Astrocyte (in vitro differentiated cells and primary cell): ENCODE measurements at regions not wholly inside any gene's neighbourhood (a gene's known extent, or its start where the extent isn't known, plus 50 kb on each side); places are given as distances from the start of the nearest gene placed in this dataset.

Experiments used
- EZH2 ChIP-seq: IDR thresholded peaks from 2 replicates; pipeline ENCODE4 v1.6.1; 2012; ENCODE audit warnings: mild to moderate bottlenecking, low read length, inconsistent platforms; ENCODE audit not compliant: insufficient read depth
- TF ChIP-seq, protein P1 (sequence below): IDR thresholded peaks from 2 replicates; pipeline ENCODE4 v1.5.1; 2011; ENCODE audit warnings: low read depth, mild to moderate bottlenecking, inconsistent platforms, low read length, moderate library complexity; ENCODE audit not compliant: insufficient read depth

DNA sequence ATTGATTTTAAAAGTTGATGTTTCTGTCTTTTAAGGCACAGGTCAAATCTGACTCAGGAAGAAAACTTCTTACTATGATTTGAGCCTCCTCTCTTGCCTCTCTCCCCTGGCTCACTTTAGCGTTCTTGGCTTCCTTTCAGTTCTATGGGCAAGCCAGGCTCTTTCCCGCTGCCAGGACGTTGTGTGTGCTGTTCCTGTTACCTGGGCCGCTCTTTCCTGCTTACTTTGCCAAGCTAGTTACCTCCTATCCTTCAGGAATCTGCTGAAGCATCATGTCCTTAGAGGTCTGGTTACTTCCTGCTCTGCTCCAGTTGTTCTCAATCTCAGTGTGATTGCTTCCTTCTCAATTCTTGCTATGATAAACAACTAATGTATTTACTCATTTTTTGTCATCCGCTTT lies 1108.5 kb upstream of the EEF2KMT start:
- no peak for TF ChIP-seq EZH2
- TF ChIP-seq, protein P1, sequence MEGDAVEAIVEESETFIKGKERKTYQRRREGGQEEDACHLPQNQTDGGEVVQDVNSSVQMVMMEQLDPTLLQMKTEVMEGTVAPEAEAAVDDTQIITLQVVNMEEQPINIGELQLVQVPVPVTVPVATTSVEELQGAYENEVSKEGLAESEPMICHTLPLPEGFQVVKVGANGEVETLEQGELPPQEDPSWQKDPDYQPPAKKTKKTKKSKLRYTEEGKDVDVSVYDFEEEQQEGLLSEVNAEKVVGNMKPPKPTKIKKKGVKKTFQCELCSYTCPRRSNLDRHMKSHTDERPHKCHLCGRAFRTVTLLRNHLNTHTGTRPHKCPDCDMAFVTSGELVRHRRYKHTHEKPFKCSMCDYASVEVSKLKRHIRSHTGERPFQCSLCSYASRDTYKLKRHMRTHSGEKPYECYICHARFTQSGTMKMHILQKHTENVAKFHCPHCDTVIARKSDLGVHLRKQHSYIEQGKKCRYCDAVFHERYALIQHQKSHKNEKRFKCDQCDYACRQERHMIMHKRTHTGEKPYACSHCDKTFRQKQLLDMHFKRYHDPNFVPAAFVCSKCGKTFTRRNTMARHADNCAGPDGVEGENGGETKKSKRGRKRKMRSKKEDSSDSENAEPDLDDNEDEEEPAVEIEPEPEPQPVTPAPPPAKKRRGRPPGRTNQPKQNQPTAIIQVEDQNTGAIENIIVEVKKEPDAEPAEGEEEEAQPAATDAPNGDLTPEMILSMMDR: no peak
